ENCODE measurements at regions not wholly inside any gene's neighbourhood (a gene's known extent, or its start where the extent isn't known, plus 50 kb on each side); places are given as distances from the start of the nearest gene placed in this dataset.

GRCh38 chr3:182007441-182007840 is 295.7 kb downstream of the SOX2 start:
- no peak for TF ChIP-seq TAF1 (IDR thresholded peaks at IDR 0.05; ENCODE audit: borderline replicate concordance, low read depth, low read length)
- no peak for TF ChIP-seq POLR2A (IDR thresholded peaks at IDR 0.05; ENCODE audit: low read depth, low read length)

All from GM12892 (cell line).